HepG2 (cell line): ENCODE measurements at regions not wholly inside any gene's neighbourhood (a gene's known extent, or its start where the extent isn't known, plus 50 kb on each side); places are given as distances from the start of the nearest gene placed in this dataset.

Experiments used
- EP300 ChIP-seq, 3 experiments: sonication (generic) in 1 of 3; formaldehyde crosslinking in 1 of 3; IDR thresholded peaks; 2 replicates each; pipeline versions ENCODE4 v1.5.1 to v1.6.1; 2011 to 2020; ENCODE audit warnings: low read depth in 2 of 3, low read length in 2 of 3, borderline replicate concordance in 1 of 3, improper control_type of control experiment in 1 of 3, mild to moderate bottlenecking in 1 of 3, missing genetic modification reagents in 1 of 3, moderate library complexity in 1 of 3
- FOXA3 ChIP-seq: IDR thresholded peaks from 2 replicates; pipeline ENCODE4 v1.6.1; 2016; ENCODE audit warnings: missing genetic modification reagents, missing compliant biosample characterization
- GATAD1 ChIP-seq: IDR thresholded peaks from 2 replicates; pipeline ENCODE4 v1.6.1; 2016; ENCODE audit warnings: missing genetic modification reagents, missing compliant biosample characterization
- MIER3 ChIP-seq: IDR thresholded peaks from 2 replicates; pipeline ENCODE4 v1.6.1; 2016; ENCODE audit warnings: missing compliant biosample characterization, borderline replicate concordance
- PITX1 ChIP-seq: sonication (generic); formaldehyde crosslinking; IDR thresholded peaks from 2 replicates; pipeline ENCODE4 v1.5.1; 2020; ENCODE audit warnings: mild to moderate bottlenecking, missing genetic modification reagents
- SP4 ChIP-seq: sonication (generic); formaldehyde crosslinking; IDR thresholded peaks from 2 replicates; pipeline ENCODE4 v1.8.1; 2023; ENCODE audit warnings: mild to moderate bottlenecking, missing genetic modification reagents
- ZNF34 ChIP-seq: sonication (generic); formaldehyde crosslinking; IDR thresholded peaks from 2 replicates; pipeline ENCODE4 v1.4.0; 2020; ENCODE audit warnings: mild to moderate bottlenecking, missing genetic modification reagents, borderline replicate concordance
- ZNF724P ChIP-seq: sonication (generic); formaldehyde crosslinking; IDR thresholded peaks from 2 replicates; pipeline ENCODE4 v1.8.0; 2022; ENCODE audit warnings: missing genetic modification reagents, borderline replicate concordance
- TF ChIP-seq, protein P1 (sequence below): sonication (generic); formaldehyde crosslinking; IDR thresholded peaks from 2 replicates; pipeline ENCODE4 v1.4.0; 2020; ENCODE audit warnings: low read depth, missing genetic modification reagents
- TF ChIP-seq, protein P2 (sequence below): sonication (generic); formaldehyde crosslinking; IDR thresholded peaks from 2 replicates; pipeline ENCODE4 v1.5.0; 2020; ENCODE audit warnings: mild to moderate bottlenecking, missing genetic modification reagents, moderate library complexity
- TF ChIP-seq, protein P3 (sequence below), 2 experiments: IDR thresholded peaks; 2 replicates each; pipeline ENCODE4 v1.6.1; 2011 to 2012; ENCODE audit warnings: low read length in 2 of 2, borderline replicate concordance in 1 of 2, low read depth in 1 of 2, mild to moderate bottlenecking in 1 of 2, moderate library complexity in 1 of 2

DNA sequence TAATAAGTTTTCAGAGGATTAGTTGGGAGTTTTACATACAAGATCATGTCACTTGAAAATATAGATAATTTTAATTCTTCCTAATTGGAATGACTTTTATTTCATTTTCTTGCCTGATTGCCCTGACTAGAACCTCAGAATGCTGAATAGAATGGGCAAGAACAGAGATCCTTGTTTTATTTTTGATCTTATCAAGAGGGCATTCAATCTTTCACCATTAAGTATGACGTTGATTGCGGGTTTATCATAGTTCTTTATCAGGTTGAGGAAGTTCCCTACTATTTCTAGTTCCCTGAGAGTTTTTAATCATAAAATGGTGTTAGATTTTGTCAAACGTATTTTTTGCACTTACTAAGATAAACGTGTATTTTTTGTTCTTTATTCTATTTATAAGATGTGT, 124.3 kb downstream of the DICER1 start:
- TF ChIP-seq GATAD1 (no peak), EP300 (IDR thresholded peaks at IDR 0.05; ENCODE audit: low read depth in 2 of 2, low read length in 2 of 2) (no peak), EP300 (CRISPR knock-in tag; IDR thresholded peaks at IDR 0.05; ENCODE audit: borderline replicate concordance) (no peak), PITX1 (CRISPR knock-in tag) (no peak), SP4 (CRISPR knock-in tag) (no peak), MIER3 (no peak), ZNF724P (CRISPR knock-in tag) (no peak), FOXA3 (CRISPR knock-in tag) (no peak), ZNF34 (no peak)
- TF ChIP-seq, protein P1, sequence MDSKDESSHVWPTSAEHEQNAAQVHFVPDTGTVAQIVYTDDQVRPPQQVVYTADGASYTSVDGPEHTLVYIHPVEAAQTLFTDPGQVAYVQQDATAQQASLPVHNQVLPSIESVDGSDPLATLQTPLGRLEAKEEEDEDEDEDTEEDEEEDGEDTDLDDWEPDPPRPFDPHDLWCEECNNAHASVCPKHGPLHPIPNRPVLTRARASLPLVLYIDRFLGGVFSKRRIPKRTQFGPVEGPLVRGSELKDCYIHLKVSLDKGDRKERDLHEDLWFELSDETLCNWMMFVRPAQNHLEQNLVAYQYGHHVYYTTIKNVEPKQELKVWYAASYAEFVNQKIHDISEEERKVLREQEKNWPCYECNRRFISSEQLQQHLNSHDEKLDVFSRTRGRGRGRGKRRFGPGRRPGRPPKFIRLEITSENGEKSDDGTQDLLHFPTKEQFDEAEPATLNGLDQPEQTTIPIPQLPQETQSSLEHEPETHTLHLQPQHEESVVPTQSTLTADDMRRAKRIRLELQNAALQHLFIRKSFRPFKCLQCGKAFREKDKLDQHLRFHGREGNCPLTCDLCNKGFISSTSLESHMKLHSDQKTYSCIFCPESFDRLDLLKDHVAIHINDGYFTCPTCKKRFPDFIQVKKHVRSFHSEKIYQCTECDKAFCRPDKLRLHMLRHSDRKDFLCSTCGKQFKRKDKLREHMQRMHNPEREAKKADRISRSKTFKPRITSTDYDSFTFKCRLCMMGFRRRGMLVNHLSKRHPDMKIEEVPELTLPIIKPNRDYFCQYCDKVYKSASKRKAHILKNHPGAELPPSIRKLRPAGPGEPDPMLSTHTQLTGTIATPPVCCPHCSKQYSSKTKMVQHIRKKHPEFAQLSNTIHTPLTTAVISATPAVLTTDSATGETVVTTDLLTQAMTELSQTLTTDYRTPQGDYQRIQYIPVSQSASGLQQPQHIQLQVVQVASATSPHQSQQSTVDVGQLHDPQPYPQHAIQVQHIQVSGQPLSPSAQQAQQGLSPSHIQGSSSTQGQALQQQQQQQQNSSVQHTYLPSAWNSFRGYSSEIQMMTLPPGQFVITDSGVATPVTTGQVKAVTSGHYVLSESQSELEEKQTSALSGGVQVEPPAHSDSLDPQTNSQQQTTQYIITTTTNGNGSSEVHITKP (CRISPR knock-in tag) = no peak
- TF ChIP-seq, protein P2, sequence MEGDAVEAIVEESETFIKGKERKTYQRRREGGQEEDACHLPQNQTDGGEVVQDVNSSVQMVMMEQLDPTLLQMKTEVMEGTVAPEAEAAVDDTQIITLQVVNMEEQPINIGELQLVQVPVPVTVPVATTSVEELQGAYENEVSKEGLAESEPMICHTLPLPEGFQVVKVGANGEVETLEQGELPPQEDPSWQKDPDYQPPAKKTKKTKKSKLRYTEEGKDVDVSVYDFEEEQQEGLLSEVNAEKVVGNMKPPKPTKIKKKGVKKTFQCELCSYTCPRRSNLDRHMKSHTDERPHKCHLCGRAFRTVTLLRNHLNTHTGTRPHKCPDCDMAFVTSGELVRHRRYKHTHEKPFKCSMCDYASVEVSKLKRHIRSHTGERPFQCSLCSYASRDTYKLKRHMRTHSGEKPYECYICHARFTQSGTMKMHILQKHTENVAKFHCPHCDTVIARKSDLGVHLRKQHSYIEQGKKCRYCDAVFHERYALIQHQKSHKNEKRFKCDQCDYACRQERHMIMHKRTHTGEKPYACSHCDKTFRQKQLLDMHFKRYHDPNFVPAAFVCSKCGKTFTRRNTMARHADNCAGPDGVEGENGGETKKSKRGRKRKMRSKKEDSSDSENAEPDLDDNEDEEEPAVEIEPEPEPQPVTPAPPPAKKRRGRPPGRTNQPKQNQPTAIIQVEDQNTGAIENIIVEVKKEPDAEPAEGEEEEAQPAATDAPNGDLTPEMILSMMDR (CRISPR knock-in tag) = no peak
- TF ChIP-seq, protein P3, sequence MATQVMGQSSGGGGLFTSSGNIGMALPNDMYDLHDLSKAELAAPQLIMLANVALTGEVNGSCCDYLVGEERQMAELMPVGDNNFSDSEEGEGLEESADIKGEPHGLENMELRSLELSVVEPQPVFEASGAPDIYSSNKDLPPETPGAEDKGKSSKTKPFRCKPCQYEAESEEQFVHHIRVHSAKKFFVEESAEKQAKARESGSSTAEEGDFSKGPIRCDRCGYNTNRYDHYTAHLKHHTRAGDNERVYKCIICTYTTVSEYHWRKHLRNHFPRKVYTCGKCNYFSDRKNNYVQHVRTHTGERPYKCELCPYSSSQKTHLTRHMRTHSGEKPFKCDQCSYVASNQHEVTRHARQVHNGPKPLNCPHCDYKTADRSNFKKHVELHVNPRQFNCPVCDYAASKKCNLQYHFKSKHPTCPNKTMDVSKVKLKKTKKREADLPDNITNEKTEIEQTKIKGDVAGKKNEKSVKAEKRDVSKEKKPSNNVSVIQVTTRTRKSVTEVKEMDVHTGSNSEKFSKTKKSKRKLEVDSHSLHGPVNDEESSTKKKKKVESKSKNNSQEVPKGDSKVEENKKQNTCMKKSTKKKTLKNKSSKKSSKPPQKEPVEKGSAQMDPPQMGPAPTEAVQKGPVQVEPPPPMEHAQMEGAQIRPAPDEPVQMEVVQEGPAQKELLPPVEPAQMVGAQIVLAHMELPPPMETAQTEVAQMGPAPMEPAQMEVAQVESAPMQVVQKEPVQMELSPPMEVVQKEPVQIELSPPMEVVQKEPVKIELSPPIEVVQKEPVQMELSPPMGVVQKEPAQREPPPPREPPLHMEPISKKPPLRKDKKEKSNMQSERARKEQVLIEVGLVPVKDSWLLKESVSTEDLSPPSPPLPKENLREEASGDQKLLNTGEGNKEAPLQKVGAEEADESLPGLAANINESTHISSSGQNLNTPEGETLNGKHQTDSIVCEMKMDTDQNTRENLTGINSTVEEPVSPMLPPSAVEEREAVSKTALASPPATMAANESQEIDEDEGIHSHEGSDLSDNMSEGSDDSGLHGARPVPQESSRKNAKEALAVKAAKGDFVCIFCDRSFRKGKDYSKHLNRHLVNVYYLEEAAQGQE (IDR thresholded peaks at IDR 0.05; ENCODE audit: borderline replicate concordance in 1 of 2, low read depth in 1 of 2, low read length in 2 of 2) = no peak
